OCI-LY1 (cell line): ENCODE measurements at regions not wholly inside any gene's neighbourhood (a gene's known extent, or its start where the extent isn't known, plus 50 kb on each side); places are given as distances from the start of the nearest gene placed in this dataset.

Experiments
- H2AFZ ChIP-seq: fragments of 200-600 bp; sonication (generic), shearing (Covaris generic); 2 replicates; pipeline ENCODE4 v1.6.0; 2014; ENCODE audit warnings: antibody characterized with exemption, mild to moderate bottlenecking, low read length
- H3F3A ChIP-seq: fragments of 200-600 bp; sonication (generic), shearing (Covaris generic); 2 replicates; pipeline ENCODE4 v1.6.0; 2014; ENCODE audit warnings: mild to moderate bottlenecking, antibody characterized with exemption, low read length, moderate library complexity; ENCODE audit not compliant: insufficient read depth
- H3K27ac ChIP-seq: fragments of 200-600 bp; sonication (generic); 2 replicates; pipeline ENCODE4 v1.5.1; 2014; ENCODE audit warnings: low read length, mixed run types, mild to moderate bottlenecking, low read depth; ENCODE audit not compliant: poor library complexity, severe bottlenecking
- H3K27me3 ChIP-seq: fragments of 200-600 bp; sonication (generic); 2 replicates; pipeline ENCODE4 v1.6.0; 2014; ENCODE audit warnings: antibody characterized with exemption, mild to moderate bottlenecking, low read length, moderate library complexity; ENCODE audit not compliant: insufficient read depth
- H3K36me3 ChIP-seq: fragments of 200-600 bp; sonication (generic); 2 replicates; pipeline ENCODE4 v1.6.1; 2014; ENCODE audit warnings: mild to moderate bottlenecking, antibody characterized with exemption, low read length, moderate library complexity, mixed read lengths; ENCODE audit not compliant: insufficient read depth
- H3K4me1 ChIP-seq: fragments of 200-600 bp; sonication (generic); 2 replicates; pipeline ENCODE4 v1.5.1; 2014; ENCODE audit warnings: mild to moderate bottlenecking, low read length, moderate library complexity; ENCODE audit not compliant: insufficient read depth, severe bottlenecking
- H3K4me2 ChIP-seq: fragments of 200-600 bp; sonication (generic), shearing (Covaris generic); 2 replicates; pipeline ENCODE4 v1.6.1; 2014; ENCODE audit warnings: low read length
- H3K4me3 ChIP-seq: fragments of 200-600 bp; sonication (generic); 2 replicates; pipeline ENCODE4 v1.5.1; 2014; ENCODE audit warnings: low read length, low read depth, mild to moderate bottlenecking, mixed read lengths; ENCODE audit not compliant: poor library complexity, severe bottlenecking
- H3K79me2 ChIP-seq: fragments of 200-600 bp; shearing (Covaris generic); 2 replicates; pipeline ENCODE4 v1.6.1; 2016; ENCODE audit warnings: mixed run types, low read length, mixed read lengths; ENCODE audit not compliant: insufficient read depth
- H3K9ac ChIP-seq: fragments of 200-600 bp; sonication (generic), shearing (Covaris generic); 2 replicates; pipeline ENCODE4 v1.6.1; 2014; ENCODE audit warnings: mild to moderate bottlenecking, low read length, mixed read lengths
- H3K9me2 ChIP-seq: fragments of 200-600 bp; sonication (generic), shearing (Covaris generic); 2 replicates; pipeline ENCODE4 v1.6.1; 2014; ENCODE audit warnings: low read depth, mild to moderate bottlenecking, low read length, mixed read lengths
- H3K9me3 ChIP-seq: fragments of 200-600 bp; shearing (Covaris generic); 2 replicates; pipeline ENCODE4 v1.6.1; 2014; ENCODE audit warnings: low read length, mixed read lengths
- H4K20me1 ChIP-seq: fragments of 200-600 bp; sonication (generic), shearing (Covaris generic); 2 replicates; pipeline ENCODE4 v1.6.0; 2016; ENCODE audit warnings: mild to moderate bottlenecking, low read length; ENCODE audit not compliant: insufficient read depth
- EZH2 ChIP-seq: fragments of 200-600 bp; sonication (generic), shearing (Covaris generic); IDR thresholded peaks from 2 replicates; pipeline ENCODE4 v1.8.0; 2017; ENCODE audit warnings: borderline replicate concordance, mixed run types, mild to moderate bottlenecking, antibody characterized with exemption, low read length, moderate library complexity, mixed read lengths
- TF ChIP-seq, protein P1 (sequence below): fragments of 200-600 bp; sonication (generic), shearing (Covaris generic); IDR thresholded peaks from 2 replicates; pipeline ENCODE4 v1.5.1; 2017; ENCODE audit warnings: mild to moderate bottlenecking, antibody characterized with exemption, low read length, moderate library complexity, mixed read lengths

- no peaks in the 10 kb centered on the region for H3K9me3 ChIP-seq
- H3K4me3 ChIP-seq, result no peak overlapping the region
- H3K27me3 ChIP-seq, result no peaks in the 10 kb centered on the region
- H2AFZ ChIP-seq, result no peak overlapping the region
- H3K4me2 ChIP-seq, result no peak overlapping the region
- H3K27ac ChIP-seq, result no peak overlapping the region
- no peaks in the 10 kb centered on the region for H3K9me2 ChIP-seq
- H4K20me1 ChIP-seq, result no peaks in the 10 kb centered on the region
- no peaks in the 10 kb centered on the region for H3F3A ChIP-seq
- no peaks in the 10 kb centered on the region for H3K79me2 ChIP-seq
- H3K9ac ChIP-seq, result no peak overlapping the region
- no peak for TF ChIP-seq EZH2
- TF ChIP-seq, protein P1, sequence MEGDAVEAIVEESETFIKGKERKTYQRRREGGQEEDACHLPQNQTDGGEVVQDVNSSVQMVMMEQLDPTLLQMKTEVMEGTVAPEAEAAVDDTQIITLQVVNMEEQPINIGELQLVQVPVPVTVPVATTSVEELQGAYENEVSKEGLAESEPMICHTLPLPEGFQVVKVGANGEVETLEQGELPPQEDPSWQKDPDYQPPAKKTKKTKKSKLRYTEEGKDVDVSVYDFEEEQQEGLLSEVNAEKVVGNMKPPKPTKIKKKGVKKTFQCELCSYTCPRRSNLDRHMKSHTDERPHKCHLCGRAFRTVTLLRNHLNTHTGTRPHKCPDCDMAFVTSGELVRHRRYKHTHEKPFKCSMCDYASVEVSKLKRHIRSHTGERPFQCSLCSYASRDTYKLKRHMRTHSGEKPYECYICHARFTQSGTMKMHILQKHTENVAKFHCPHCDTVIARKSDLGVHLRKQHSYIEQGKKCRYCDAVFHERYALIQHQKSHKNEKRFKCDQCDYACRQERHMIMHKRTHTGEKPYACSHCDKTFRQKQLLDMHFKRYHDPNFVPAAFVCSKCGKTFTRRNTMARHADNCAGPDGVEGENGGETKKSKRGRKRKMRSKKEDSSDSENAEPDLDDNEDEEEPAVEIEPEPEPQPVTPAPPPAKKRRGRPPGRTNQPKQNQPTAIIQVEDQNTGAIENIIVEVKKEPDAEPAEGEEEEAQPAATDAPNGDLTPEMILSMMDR, result no peak
- H3K4me1 ChIP-seq, result no peaks in the 10 kb centered on the region
- H3K36me3 ChIP-seq, result peaks cover 89% of the 10 kb centered on the region
Observed at GRCh38 chr7:130887182-130887956, 153.4 kb upstream of the KLF14 start.

DNA sequence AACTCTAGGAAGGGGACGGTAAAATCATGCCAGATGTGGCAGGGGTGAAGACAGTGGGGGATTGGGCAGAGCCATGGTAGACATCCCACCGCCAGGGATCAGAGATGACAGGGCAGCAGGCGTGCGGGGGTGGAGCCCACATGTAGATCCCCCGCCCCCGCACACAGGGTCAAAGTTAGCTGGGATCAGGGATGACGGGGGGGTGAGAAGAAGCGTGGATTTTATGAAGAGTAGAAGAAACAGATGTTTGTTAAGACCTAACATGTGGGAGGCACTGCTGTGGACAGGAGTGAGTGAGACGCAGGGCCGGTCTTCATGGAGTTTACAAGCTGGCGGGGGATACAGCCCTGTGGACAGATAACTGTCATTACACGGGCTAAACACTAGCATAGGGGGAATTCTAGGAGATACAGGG is 154.0 kb upstream of the KLF14 start:
- Histone ChIP-seq H3K36me3 (peaks cover 89% of the 10 kb centered on the region), H3K4me2 (no peak overlapping the region), H2AFZ (no peak overlapping the region), H3K9me3 (no peaks in the 10 kb centered on the region), H3K9me2 (no peaks in the 10 kb centered on the region), H3F3A (no peaks in the 10 kb centered on the region), H3K4me1 (no peaks in the 10 kb centered on the region), H3K27ac (no peak overlapping the region), H3K27me3 (no peaks in the 10 kb centered on the region), H3K9ac (no peak overlapping the region), H3K79me2 (no peaks in the 10 kb centered on the region), H4K20me1 (no peaks in the 10 kb centered on the region), H3K4me3 (no peak overlapping the region)
- no peak for TF ChIP-seq EZH2
- TF ChIP-seq, protein P1, result no peak

DNA sequence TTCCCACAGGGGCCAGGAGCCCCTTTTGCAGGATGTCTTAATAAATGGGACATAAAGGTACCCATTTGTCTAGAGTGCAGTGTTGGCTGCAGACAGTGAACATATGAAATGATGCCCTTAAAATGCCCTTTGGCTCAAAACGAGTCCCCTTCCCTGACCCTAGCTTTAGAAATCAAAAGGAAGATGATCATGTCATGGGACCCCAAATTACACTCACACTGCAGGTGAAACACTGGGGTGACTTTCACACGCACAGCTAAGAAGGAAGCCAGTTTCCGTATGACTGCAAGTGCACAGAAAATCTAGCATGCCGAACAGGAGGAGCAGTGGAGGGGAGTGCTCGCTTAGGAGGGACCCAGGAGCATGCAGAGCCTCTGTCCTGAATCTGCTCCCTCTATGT is 154.5 kb upstream of the KLF14 start:
- H3K27ac ChIP-seq, result no peak overlapping the region
- H3K9ac ChIP-seq, result no peak overlapping the region

More for the DNA sequence above, 154.5 kb upstream of the KLF14 start:
- no peak overlapping the region for H2AFZ ChIP-seq
- no peaks in the 10 kb centered on the region for H3K79me2 ChIP-seq
- H3K4me3 ChIP-seq, result no peak overlapping the region
- no peaks in the 10 kb centered on the region for H4K20me1 ChIP-seq
- H3K4me1 ChIP-seq, result no peaks in the 10 kb centered on the region
- no peaks in the 10 kb centered on the region for H3F3A ChIP-seq
- no peaks in the 10 kb centered on the region for H3K9me3 ChIP-seq
- TF ChIP-seq EZH2, result no peak
- TF ChIP-seq, protein P1, result no peak
- H3K9me2 ChIP-seq, result no peaks in the 10 kb centered on the region
- peaks cover 84% of the 10 kb centered on the region for H3K36me3 ChIP-seq
- H3K27me3 ChIP-seq, result no peaks in the 10 kb centered on the region
- no peak overlapping the region for H3K4me2 ChIP-seq
